ENCODE measurements at regions not wholly inside any gene's neighbourhood (a gene's known extent, or its start where the extent isn't known, plus 50 kb on each side); places are given as distances from the start of the nearest gene placed in this dataset.
"Not testable (repeated sequence)": the region's sequence is repeated elsewhere in the genome, so short reads cannot be mapped to it uniquely, and the experiment has no call there.

DNA sequence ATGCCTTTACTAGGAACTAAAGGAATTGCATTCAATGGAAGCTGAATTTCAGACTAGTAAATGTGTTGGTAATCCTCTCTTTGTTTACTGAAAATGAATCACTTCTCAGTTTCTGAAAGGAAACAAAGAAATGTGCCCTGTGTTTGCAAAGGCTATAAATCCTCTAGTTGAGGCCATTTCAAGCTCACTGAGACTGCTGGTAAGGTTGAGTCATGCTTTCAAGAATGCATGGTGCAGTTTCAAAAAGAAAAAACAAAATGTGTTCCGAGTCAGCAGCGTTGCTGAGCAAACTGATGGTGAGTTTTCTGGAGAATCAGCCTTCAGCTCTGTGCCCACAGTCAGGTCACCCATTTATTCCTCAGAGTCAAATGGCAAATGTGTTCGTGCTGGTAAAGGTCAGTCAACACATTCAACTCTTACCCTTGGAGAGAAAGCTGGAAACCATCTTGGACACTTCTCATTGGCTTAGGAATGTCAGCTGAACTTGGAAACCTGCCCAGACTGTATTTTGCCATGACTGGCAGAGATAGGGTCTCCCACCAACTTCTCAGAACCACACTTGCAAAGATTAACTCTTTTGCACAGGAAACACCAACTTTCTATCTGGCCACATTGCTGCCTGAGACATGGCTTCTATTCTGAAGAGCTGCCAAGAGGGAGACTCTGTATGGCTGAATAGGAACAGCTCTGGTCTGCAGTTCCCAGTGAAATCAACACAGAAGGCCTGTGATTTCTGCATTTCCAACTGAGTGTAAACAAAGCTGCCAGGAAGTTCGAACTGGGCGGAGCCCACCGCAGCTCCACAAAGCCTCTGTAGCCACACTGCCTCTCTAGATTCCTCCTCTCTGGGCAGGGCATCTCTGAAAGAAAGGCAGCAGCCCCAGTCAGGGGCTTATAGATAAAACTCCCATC lies 484.4 kb downstream of the ATP23 start:
- intact Hi-C loops (cut with DNase I): no loop called here
- peak in 10 of 42 donors; percentile 2 to 68 (median 10) for DNase-seq

DNA sequence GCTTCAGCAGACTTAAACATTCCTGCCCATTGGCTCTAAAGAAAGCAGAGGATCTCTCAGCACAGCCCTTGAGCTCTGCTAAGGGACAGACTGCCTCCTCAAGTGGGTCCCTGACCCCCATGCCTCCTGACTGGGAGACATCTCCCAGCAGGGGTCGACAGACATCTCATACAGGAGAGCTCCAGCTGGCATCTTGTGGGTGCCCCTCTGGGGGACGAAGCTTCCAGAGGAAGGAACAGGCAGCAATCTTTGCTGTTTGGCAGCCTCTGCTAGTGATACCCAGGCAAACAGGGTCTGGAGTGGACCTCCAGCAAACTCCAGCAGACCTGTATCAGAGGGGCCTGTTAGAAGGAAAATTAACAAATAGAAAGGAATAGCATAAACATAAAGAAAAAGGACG lies 485.1 kb downstream of the ATP23 start:
- DNase-seq; intact Hi-C loops (cut with DNase I): not testable (repeated sequence)

DNA sequence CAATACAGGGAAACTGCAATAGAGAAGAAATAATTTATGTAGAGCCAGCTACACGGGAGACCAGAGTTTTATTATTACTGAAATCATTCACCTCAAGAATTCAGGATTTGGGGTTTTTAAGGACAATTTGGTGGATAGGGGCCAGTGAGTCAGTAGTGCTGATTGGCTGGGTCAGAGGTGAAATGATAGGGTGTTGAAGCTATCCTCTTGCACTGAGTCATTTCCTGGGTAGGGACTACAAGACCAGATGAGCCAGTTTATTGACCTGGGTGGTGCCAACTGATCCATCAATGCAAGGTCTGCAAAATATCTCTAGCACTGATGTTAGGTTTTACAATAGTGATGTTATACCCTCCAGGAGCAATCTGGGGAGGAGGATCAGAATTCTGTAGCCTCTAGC lies 486.3 kb downstream of the LRIG3 start:
- DNase-seq: no peak
- intact Hi-C loops (cut with DNase I): no loop called here

DNA sequence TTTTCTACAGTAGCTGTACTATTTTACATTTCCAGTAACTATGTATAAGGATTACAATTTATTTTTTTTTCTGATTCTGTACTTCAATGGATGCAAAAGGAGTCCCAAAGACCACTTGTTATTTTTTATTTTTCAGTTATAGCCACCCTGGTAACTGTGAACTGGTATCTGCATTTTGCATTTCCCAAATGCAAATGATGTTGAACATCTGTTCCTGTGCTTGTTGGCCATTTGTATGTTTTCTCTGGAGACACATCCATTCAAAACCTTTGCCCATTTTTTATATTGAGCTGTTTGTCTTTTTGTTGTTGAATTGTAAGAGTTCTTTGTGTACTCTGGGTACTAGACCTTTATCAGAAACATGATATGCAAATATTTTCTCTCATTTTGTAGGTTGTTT lies 485.6 kb downstream of the LRIG3 start:
- DNase-seq: no peak
- intact Hi-C loops (cut with DNase I): no loop called here

DNA sequence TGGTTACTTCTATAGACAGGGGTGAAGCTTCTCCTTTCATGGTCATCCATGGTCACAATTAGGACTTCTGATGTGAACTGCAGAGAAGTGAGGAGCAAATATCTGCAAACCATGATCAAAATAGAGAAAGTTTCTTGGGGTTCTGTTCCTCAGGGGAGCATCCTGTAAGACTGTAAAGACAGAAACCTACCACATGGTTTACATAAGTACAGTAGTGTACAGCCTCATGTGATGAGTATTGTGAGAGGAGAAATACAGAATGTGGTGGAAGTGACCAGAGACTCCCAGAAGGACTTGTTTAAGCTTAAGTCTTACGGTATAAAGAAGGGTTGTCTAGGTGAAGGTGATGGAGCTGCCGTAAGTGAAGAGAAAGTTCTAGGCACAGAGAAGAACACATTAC lies 484.7 kb downstream of the LRIG3 start:
- intact Hi-C loops (cut with DNase I): no loop called here
- DNase-seq: no peak

- DNase-seq: no peak
- intact Hi-C loops (cut with DNase I): no loop called here
These were observed 478.8 kb downstream of the LRIG3 start for GRCh38 chr12:58441483-58441882.

GRCh38 chr12:58443273-58443980 lies 476.9 kb downstream of the LRIG3 start:
- intact Hi-C loops (cut with DNase I): no loop called here
- DNase-seq: peak in 1 of 42 donors; percentile 3

DNA sequence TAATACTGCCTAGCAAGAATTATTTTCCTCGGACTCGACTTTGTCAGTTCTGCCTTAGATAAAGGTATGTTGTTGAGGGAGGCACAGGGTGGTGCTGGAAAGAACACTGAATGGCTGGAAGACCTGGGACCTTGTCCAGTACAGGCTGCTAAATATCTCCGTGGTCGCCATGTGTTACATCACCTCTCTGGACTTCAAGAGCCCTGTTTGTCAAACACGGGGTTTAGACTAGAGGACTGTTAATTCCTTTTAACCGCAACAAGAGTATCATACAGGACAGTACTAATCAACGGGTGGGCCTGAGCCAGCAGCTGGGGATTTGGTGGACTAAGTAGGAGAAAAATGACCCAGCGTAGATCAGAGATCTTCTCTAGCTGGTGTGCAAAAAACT lies 476.3 kb downstream of the LRIG3 start:
- intact Hi-C loops (cut with DNase I): no loop called here
- no peak for DNase-seq

- intact Hi-C loops (cut with DNase I): no loop called here
- DNase-seq: no peak
These were observed 469.3 kb downstream of the LRIG3 start for GRCh38 chr12:58450868-58451482.

GRCh38 chr12:58452546-58452945 lies 467.8 kb downstream of the LRIG3 start:
- intact Hi-C loops (cut with DNase I): no loop called here
- DNase-seq: no peak

GRCh38 chr12:58453306-58453705 lies 467.0 kb downstream of the LRIG3 start:
- no peak for DNase-seq
- intact Hi-C loops (cut with DNase I): no loop called here

DNA sequence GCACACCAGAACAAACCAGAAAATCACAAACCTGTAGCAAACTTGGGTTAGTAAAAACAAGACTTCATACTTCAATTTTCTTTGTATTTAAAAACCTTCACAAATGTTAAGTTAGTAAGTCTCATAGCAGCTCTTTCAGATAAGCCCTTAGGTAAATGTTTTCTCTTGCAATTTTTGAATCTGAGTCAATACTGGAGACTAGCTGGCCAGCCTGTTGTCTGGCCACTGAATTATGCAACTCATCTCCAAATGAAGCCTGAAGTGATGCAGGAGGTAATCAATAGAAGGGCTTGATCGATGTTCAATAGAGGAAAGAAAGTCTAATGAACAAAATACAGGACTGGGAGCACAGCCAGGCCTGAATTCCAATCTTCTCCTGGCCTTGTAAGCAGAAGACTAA lies 465.2 kb downstream of the LRIG3 start:
- DNase-seq: no peak
- intact Hi-C loops (cut with DNase I): no loop called here

GRCh38 chr12:58458102-58458501 lies 462.2 kb downstream of the LRIG3 start:
- DNase-seq: no peak
- intact Hi-C loops (cut with DNase I): no loop called here

- intact Hi-C loops (cut with DNase I): no loop called here
- no peak for DNase-seq
These were observed 461.1 kb downstream of the LRIG3 start for GRCh38 chr12:58459191-58459590.

GRCh38 chr12:58463051-58463450 lies 457.3 kb downstream of the LRIG3 start:
- no peak for DNase-seq
- intact Hi-C loops (cut with DNase I): no loop called here

- intact Hi-C loops (cut with DNase I): no loop called here
These were observed 454.9 kb downstream of the LRIG3 start for GRCh38 chr12:58465418-58465817.

GRCh38 chr12:58470266-58471010 lies 449.9 kb downstream of the LRIG3 start:
- no peak for DNase-seq
- intact Hi-C loops (cut with DNase I): no loop called here

More at GRCh38 chr12:58465418-58465817, 454.9 kb downstream of the LRIG3 start:
- DNase-seq: no peak

- peak in 3 of 42 donors; percentile 6 to 16 (median 9) for DNase-seq
- intact Hi-C loops (cut with DNase I): no loop called here
These were observed 440.9 kb downstream of the LRIG3 start for GRCh38 chr12:58479401-58479800.

DNA sequence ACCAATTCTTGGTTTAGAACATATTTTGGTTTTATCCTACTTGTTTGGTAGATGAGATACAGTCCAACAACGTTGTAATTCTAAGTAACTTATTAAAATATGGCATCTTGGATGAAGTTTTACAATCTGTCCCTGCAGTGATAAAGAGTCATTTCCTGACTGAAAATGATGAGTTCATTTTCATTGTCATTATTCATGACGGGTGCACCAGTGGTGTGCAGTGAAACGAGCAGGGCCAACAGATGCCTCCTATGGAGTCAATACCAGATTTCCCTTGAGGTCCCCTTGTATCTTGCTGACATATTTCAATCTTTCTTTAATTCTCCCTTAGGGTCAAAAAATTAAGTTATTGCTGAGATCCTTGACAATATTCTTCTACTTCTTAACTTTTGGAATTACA lies 438.5 kb downstream of the LRIG3 start:
- intact Hi-C loops (cut with DNase I): no loop called here
- DNase-seq: no peak
